CD4-positive, alpha-beta memory T cell (primary cell): ENCODE measurements at regions not wholly inside any gene's neighbourhood (a gene's known extent, or its start where the extent isn't known, plus 50 kb on each side); places are given as distances from the start of the nearest gene placed in this dataset.

Experiments
- CTCF ChIA-PET: fragments of 350-600 bp; sonication (Branson Sonifier 250); formaldehyde crosslinking; loops from one replicate; lab custom pipeline; 2021; ENCODE audit warnings: inconsistent platforms; ENCODE audit not compliant: partially characterized antibody; lab: Charles Lee
- POLR2A ChIA-PET: fragments of 350-600 bp; sonication (Branson Sonifier 250); formaldehyde crosslinking; loops from one replicate; lab custom pipeline; 2021; ENCODE audit not compliant: partially characterized antibody; lab: Charles Lee
- DNase-seq, 5 donors: peaks; one replicate each; pipeline versions ENCODE4 v3.0.0 to v3.0.0-alpha.2; 2020 to 2022; ENCODE audit warnings: mixed read lengths in 1 of 5
- H3K27ac ChIP-seq: one replicate; pipeline ENCODE4 v1.7.0; 2013; ENCODE audit warnings: low read depth, low read length
- H3K27me3 ChIP-seq: 2 replicates; pipeline ENCODE4 v1.7.0; 2013; ENCODE audit warnings: mild to moderate bottlenecking, low read length, moderate library complexity; ENCODE audit not compliant: insufficient read depth
- H3K36me3 ChIP-seq: 2 replicates; pipeline ENCODE4 v1.7.0; 2013; ENCODE audit warnings: mild to moderate bottlenecking, low read length, moderate library complexity; ENCODE audit not compliant: insufficient read depth
- H3K4me1 ChIP-seq: 2 replicates; pipeline ENCODE4 v1.7.0; 2013; ENCODE audit warnings: mild to moderate bottlenecking, low read length, moderate library complexity; ENCODE audit not compliant: insufficient read depth
- H3K4me3 ChIP-seq, 2 donors: one replicate each; pipeline ENCODE4 v1.7.0; 2013; ENCODE audit warnings: low read length in 2 of 2, mild to moderate bottlenecking in 1 of 2
- H3K9me3 ChIP-seq, 2 donors: one replicate each; pipeline ENCODE4 v1.7.0; 2013; ENCODE audit warnings: low read length in 2 of 2, control low read depth in 1 of 2; ENCODE audit not compliant: control insufficient read depth in 1 of 2
- H3K27ac Mint-ChIP-seq, 7 donors: one replicate each; pipeline ENCODE4 v1.8.0; 2020 to 2021; ENCODE audit warnings: mixed read lengths in 7 of 7, mild to moderate bottlenecking in 6 of 7, inconsistent platforms in 3 of 7, moderate library complexity in 3 of 7
- H3K27me3 Mint-ChIP-seq, 2 donors: one replicate each; pipeline ENCODE4 v1.8.0; 2020 to 2021; ENCODE audit warnings: mixed read lengths in 2 of 2
- H3K36me3 Mint-ChIP-seq, 2 donors: one replicate each; pipeline ENCODE4 v1.8.0; 2020 to 2021; ENCODE audit warnings: mixed read lengths in 2 of 2, inconsistent platforms in 1 of 2, mild to moderate bottlenecking in 1 of 2
- H3K4me1 Mint-ChIP-seq, 4 donors: one replicate each; pipeline ENCODE4 v1.8.0; 2020 to 2021; ENCODE audit warnings: mixed read lengths in 4 of 4, mild to moderate bottlenecking in 1 of 4
- H3K4me3 Mint-ChIP-seq, 8 donors: one replicate each; pipeline ENCODE4 v1.8.0; 2020 to 2021; ENCODE audit warnings: mixed read lengths in 8 of 8, mild to moderate bottlenecking in 7 of 8, moderate library complexity in 6 of 8, inconsistent platforms in 3 of 8
- H3K9me3 Mint-ChIP-seq, 8 donors: one replicate each; pipeline ENCODE4 v1.8.0; 2020 to 2021; ENCODE audit warnings: mixed read lengths in 8 of 8, mild to moderate bottlenecking in 5 of 8, inconsistent platforms in 3 of 8, moderate library complexity in 1 of 8
- intact Hi-C: fragments of 100-400 bp; cut with micrococcal nuclease; formaldehyde crosslinking; loops from one replicate; pipeline ENCODE4 v1.15.1; 2023

- intact Hi-C loops, result no loop called here
- H3K4me1 Mint-ChIP-seq, result no peaks in the 10 kb centered on the region
- no peaks in the 10 kb centered on the region for H3K36me3 ChIP-seq
- no peak for DNase-seq
- no peak overlapping the region for H3K27ac ChIP-seq
- ChIA-PET CTCF (no interaction called here), POLR2A (no interaction called here)
- no peaks in the 10 kb centered on the region for H3K36me3 Mint-ChIP-seq
- no peak overlapping the region for H3K4me3 Mint-ChIP-seq
- H3K4me1 ChIP-seq, result no peaks in the 10 kb centered on the region
- no peaks in the 10 kb centered on the region for H3K9me3 Mint-ChIP-seq
- H3K27me3 ChIP-seq, result no peaks in the 10 kb centered on the region
- H3K27ac Mint-ChIP-seq, result no peak overlapping the region
- no peaks in the 10 kb centered on the region for H3K9me3 ChIP-seq
- peaks cover 6 to 8% of the 10 kb centered on the region in 2 donors for H3K27me3 Mint-ChIP-seq
- H3K4me3 ChIP-seq, result no peak overlapping the region
These were observed 90.0 kb downstream of the CD24 start for GRCh38 chr6:106884576-106884975.

- CTCF ChIA-PET, result no interaction called here
These were observed 90.7 kb downstream of the CD24 start for GRCh38 chr6:106883808-106884262.

GRCh38 chr6:106882601-106883518, 91.7 kb downstream of the CD24 start:
- no peaks in the 10 kb centered on the region for H3K36me3 Mint-ChIP-seq
- no peak overlapping the region for H3K4me3 Mint-ChIP-seq
- ChIA-PET CTCF (no interaction called here), POLR2A (no interaction called here)
- H3K27me3 ChIP-seq, result no peaks in the 10 kb centered on the region
- no peak overlapping the region for H3K27ac Mint-ChIP-seq
- H3K4me1 ChIP-seq, result no peaks in the 10 kb centered on the region
- H3K27ac ChIP-seq, result no peak overlapping the region
- no peaks in the 10 kb centered on the region for H3K9me3 ChIP-seq
- H3K27me3 Mint-ChIP-seq, result peaks cover 5 to 6% of the 10 kb centered on the region in 2 donors
- no peak for DNase-seq
- no peak overlapping the region for H3K4me3 ChIP-seq
- peaks cover 0 to 2% (median 0%) of the 10 kb centered on the region in 8 donors for H3K9me3 Mint-ChIP-seq
- no peaks in the 10 kb centered on the region for H3K4me1 Mint-ChIP-seq
- intact Hi-C loops, result no loop called here
- no peaks in the 10 kb centered on the region for H3K36me3 ChIP-seq

More at GRCh38 chr6:106883808-106884262, 90.7 kb downstream of the CD24 start:
- Mint-ChIP-seq H3K36me3 (no peaks in the 10 kb centered on the region), H3K9me3 (peaks cover 0 to 1% (median 0%) of the 10 kb centered on the region in 8 donors), H3K4me3 (no peak overlapping the region), H3K27me3 (peaks cover 7 to 8% of the 10 kb centered on the region in 2 donors), H3K4me1 (no peaks in the 10 kb centered on the region), H3K27ac (no peak overlapping the region)
- H3K4me1 ChIP-seq, result no peaks in the 10 kb centered on the region
- intact Hi-C loops, result no loop called here
- H3K27me3 ChIP-seq, result no peaks in the 10 kb centered on the region
- H3K4me3 ChIP-seq, result no peak overlapping the region
- no peak overlapping the region for H3K27ac ChIP-seq
- no peaks in the 10 kb centered on the region for H3K36me3 ChIP-seq
- no peaks in the 10 kb centered on the region for H3K9me3 ChIP-seq
- POLR2A ChIA-PET, result no interaction called here
- no peak for DNase-seq

GRCh38 chr6:106882138-106882537, 92.4 kb downstream of the CD24 start:
- no peaks in the 10 kb centered on the region for H3K36me3 ChIP-seq
- H3K4me1 ChIP-seq, result no peaks in the 10 kb centered on the region
- no peaks in the 10 kb centered on the region for H3K4me1 Mint-ChIP-seq
- H3K27ac Mint-ChIP-seq, result no peak overlapping the region
- H3K4me3 Mint-ChIP-seq, result no peak overlapping the region
- peaks cover 0 to 4% (median 0%) of the 10 kb centered on the region in 8 donors for H3K9me3 Mint-ChIP-seq
- no peak for DNase-seq
- H3K27ac ChIP-seq, result no peak overlapping the region
- H3K27me3 ChIP-seq, result no peaks in the 10 kb centered on the region
- ChIA-PET CTCF (no interaction called here), POLR2A (no interaction called here)
- H3K9me3 ChIP-seq, result no peaks in the 10 kb centered on the region
- H3K4me3 ChIP-seq, result no peak overlapping the region
- H3K27me3 Mint-ChIP-seq, result peaks cover 5 to 6% of the 10 kb centered on the region in 2 donors
- no peaks in the 10 kb centered on the region for H3K36me3 Mint-ChIP-seq
- intact Hi-C loops, result no loop called here

- Mint-ChIP-seq H3K4me3 (no peak overlapping the region), H3K27me3 (peaks cover 5 to 8% of the 10 kb centered on the region in 2 donors), H3K9me3 (peaks cover 0 to 10% (median 5%) of the 10 kb centered on the region in 8 donors), H3K36me3 (no peaks in the 10 kb centered on the region), H3K27ac (no peak overlapping the region), H3K4me1 (no peaks in the 10 kb centered on the region)
- POLR2A ChIA-PET, result no interaction called here
- no peaks in the 10 kb centered on the region for H3K4me1 ChIP-seq
- no peak overlapping the region for H3K27ac ChIP-seq
- H3K9me3 ChIP-seq, result no peaks in the 10 kb centered on the region
- CTCF ChIA-PET, result no interaction called here
- no peaks in the 10 kb centered on the region for H3K27me3 ChIP-seq
- no peaks in the 10 kb centered on the region for H3K36me3 ChIP-seq
- intact Hi-C loops, result no loop called here
- H3K4me3 ChIP-seq, result no peak overlapping the region
- DNase-seq, result no peak
These were observed 93.6 kb downstream of the CD24 start for GRCh38 chr6:106880952-106881351.

GRCh38 chr6:106875782-106876321, 98.7 kb downstream of the CD24 start:
- intact Hi-C loops, result no loop called here
- no peaks in the 10 kb centered on the region for H3K9me3 ChIP-seq

GRCh38 chr6:106874481-106874880, 100.0 kb downstream of the CD24 start:
- intact Hi-C loops, result no loop called here
- H3K27ac Mint-ChIP-seq, result no peak overlapping the region
- no peaks in the 10 kb centered on the region for H3K4me1 Mint-ChIP-seq
- no peaks in the 10 kb centered on the region for H3K27me3 ChIP-seq
- H3K4me1 ChIP-seq, result no peaks in the 10 kb centered on the region
- no peak for DNase-seq
- no peaks in the 10 kb centered on the region for H3K9me3 ChIP-seq
- H3K27me3 Mint-ChIP-seq, result peaks cover 0 to 7% of the 10 kb centered on the region in 2 donors
- ChIA-PET POLR2A (no interaction called here), CTCF (no interaction called here)
- no peaks in the 10 kb centered on the region for H3K36me3 ChIP-seq
- H3K27ac ChIP-seq, result no peak overlapping the region
- no peak overlapping the region for H3K4me3 ChIP-seq
- H3K4me3 Mint-ChIP-seq, result no peak overlapping the region
- no peaks in the 10 kb centered on the region for H3K36me3 Mint-ChIP-seq
- H3K9me3 Mint-ChIP-seq, result peaks cover 0 to 10% (median 5%) of the 10 kb centered on the region in 8 donors

More at GRCh38 chr6:106875782-106876321, 98.7 kb downstream of the CD24 start:
- no peak overlapping the region for H3K4me3 ChIP-seq
- Mint-ChIP-seq H3K9me3 (peaks cover 0 to 10% (median 5%) of the 10 kb centered on the region in 8 donors), H3K36me3 (no peaks in the 10 kb centered on the region), H3K27ac (no peak overlapping the region), H3K4me3 (no peak overlapping the region), H3K27me3 (peaks cover 0 to 5% of the 10 kb centered on the region in 2 donors), H3K4me1 (no peaks in the 10 kb centered on the region)
- DNase-seq, result no peak
- ChIA-PET POLR2A (no interaction called here), CTCF (no interaction called here)
- no peaks in the 10 kb centered on the region for H3K4me1 ChIP-seq
- no peaks in the 10 kb centered on the region for H3K36me3 ChIP-seq
- no peaks in the 10 kb centered on the region for H3K27me3 ChIP-seq
- no peak overlapping the region for H3K27ac ChIP-seq
